Keratinocyte (primary cell): ENCODE measurements at regions not wholly inside any gene's neighbourhood (a gene's known extent, or its start where the extent isn't known, plus 50 kb on each side); places are given as distances from the start of the nearest gene placed in this dataset.

Source experiments
- EZH2 ChIP-seq: IDR thresholded peaks from one replicate; pipeline ENCODE4 v1.6.1; 2012; ENCODE audit warnings: inconsistent platforms, mild to moderate bottlenecking, low read length, moderate library complexity
- TF ChIP-seq, protein P1 (sequence below), 3 experiments: IDR thresholded peaks in 1 of 3; conservative IDR thresholded peaks in 1 of 3; optimal IDR thresholded peaks in 1 of 3; 2 replicates in 2 of 3; 3 replicates in 1 of 3; pipeline versions ENCODE3 to v1.5.1; 2011; ENCODE audit warnings: low read length in 3 of 3, mild to moderate bottlenecking in 3 of 3, moderate library complexity in 2 of 3, control low read depth in 1 of 3, inconsistent platforms in 1 of 3; ENCODE audit not compliant: insufficient read depth in 2 of 3; ENCODE audit errors: extremely low read depth in 1 of 3

- TF ChIP-seq, protein P1, sequence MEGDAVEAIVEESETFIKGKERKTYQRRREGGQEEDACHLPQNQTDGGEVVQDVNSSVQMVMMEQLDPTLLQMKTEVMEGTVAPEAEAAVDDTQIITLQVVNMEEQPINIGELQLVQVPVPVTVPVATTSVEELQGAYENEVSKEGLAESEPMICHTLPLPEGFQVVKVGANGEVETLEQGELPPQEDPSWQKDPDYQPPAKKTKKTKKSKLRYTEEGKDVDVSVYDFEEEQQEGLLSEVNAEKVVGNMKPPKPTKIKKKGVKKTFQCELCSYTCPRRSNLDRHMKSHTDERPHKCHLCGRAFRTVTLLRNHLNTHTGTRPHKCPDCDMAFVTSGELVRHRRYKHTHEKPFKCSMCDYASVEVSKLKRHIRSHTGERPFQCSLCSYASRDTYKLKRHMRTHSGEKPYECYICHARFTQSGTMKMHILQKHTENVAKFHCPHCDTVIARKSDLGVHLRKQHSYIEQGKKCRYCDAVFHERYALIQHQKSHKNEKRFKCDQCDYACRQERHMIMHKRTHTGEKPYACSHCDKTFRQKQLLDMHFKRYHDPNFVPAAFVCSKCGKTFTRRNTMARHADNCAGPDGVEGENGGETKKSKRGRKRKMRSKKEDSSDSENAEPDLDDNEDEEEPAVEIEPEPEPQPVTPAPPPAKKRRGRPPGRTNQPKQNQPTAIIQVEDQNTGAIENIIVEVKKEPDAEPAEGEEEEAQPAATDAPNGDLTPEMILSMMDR (optimal IDR thresholded peaks at IDR 0.05 in 1 of 3, IDR thresholded peaks at IDR 0.05 in 1 of 3, conservative IDR thresholded peaks at IDR 0.05 in 1 of 3; ENCODE audit: extremely low read depth in 1 of 3, insufficient read depth in 2 of 3, low read length in 3 of 3): no peak
- no peak for TF ChIP-seq EZH2
Observed at GRCh38 chr4:1499465-1499864, 93.2 kb upstream of the NKX1-1 start.
